HUES64 (cell line): ENCODE measurements at regions not wholly inside any gene's neighbourhood (a gene's known extent, or its start where the extent isn't known, plus 50 kb on each side); places are given as distances from the start of the nearest gene placed in this dataset.
"Not testable (repeated sequence)": the region's sequence is repeated elsewhere in the genome, so short reads cannot be mapped to it uniquely, and the experiment has no call there.

Source experiments
- H3K27ac ChIP-seq: 2 replicates; pipeline ENCODE4 v1.7.0; 2013; ENCODE audit warnings: low read depth, low read length, inconsistent platforms
- H3K27me3 ChIP-seq: 2 replicates; pipeline ENCODE4 v1.6.1; 2013; ENCODE audit warnings: mild to moderate bottlenecking, low read length; ENCODE audit not compliant: insufficient read depth
- H3K36me3 ChIP-seq: 2 replicates; pipeline ENCODE4 v1.6.1; 2013; ENCODE audit warnings: mild to moderate bottlenecking, low read length; ENCODE audit not compliant: insufficient read depth
- H3K4me1 ChIP-seq: 2 replicates; pipeline ENCODE4 v1.6.1; 2013; ENCODE audit warnings: mild to moderate bottlenecking, low read length, moderate library complexity; ENCODE audit not compliant: insufficient read depth
- H3K4me3 ChIP-seq: 2 replicates; pipeline ENCODE4 v1.5.1; 2013; ENCODE audit warnings: mild to moderate bottlenecking, low read length, moderate library complexity
- H3K9ac ChIP-seq: 2 replicates; pipeline ENCODE4 v1.6.1; 2013; ENCODE audit warnings: mild to moderate bottlenecking, low read depth, low read length
- H3K9me3 ChIP-seq: 2 replicates; pipeline ENCODE4 v1.6.1; 2013; ENCODE audit warnings: low read depth, low read length; ENCODE audit not compliant: insufficient read depth
- WGBS: fragments of 150-250, 120-280 bp; methylation state at CpG from one replicate; pipeline ENCODE4 v1.1.7; 2013; ENCODE audit warnings: missing lambda C conversion rate; 5-methylcytosine and 5-hydroxymethylcytosine counted together

DNA sequence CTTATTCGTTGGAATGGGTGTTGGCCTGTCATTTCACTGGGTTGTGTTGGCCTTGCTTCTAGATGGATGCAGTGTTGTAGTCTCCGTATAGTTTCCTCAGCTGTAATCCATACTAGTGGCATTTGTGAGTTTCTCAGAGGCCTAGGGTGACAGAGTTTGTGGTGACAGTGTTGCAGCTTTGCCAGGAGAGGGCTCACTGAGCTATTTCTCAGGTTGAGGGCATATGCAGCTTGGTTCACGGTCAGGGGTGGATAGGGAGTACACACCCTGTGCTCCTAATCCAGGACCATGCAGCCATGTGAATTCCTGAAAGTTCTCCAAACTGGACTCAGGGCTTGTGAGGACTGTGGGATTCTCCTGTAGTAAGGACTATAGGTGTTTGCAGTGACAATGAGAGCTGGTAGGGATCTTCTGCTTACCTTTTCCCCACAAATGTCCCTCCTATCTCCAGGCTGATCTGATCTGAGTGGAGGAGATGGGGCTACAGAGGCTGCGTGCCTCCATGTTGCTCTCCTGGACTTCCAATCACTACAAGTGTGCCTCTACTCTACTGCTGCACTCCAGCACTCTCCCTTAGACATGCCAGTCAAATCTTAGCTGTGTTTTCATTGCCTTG lies 229.0 kb downstream of the STK31 start:
- Histone ChIP-seq H3K27me3 (no peaks in the 10 kb centered on the region), H3K36me3 (no peaks in the 10 kb centered on the region), H3K4me3 (no peak overlapping the region), H3K9me3 (0 out of 2 replicates have a peak, but pooled peaks cover 1% of the 10 kb centered on the region), H3K9ac (no peak overlapping the region), H3K4me1 (no peaks in the 10 kb centered on the region), H3K27ac (no peak overlapping the region)
- 51% methylated on average over 4 of the region's 4 CpGs for WGBS

- H3K27me3 ChIP-seq, H3K4me3 ChIP-seq, H3K4me1 ChIP-seq, H3K27ac ChIP-seq, H3K9ac ChIP-seq, H3K9me3 ChIP-seq, H3K36me3 ChIP-seq: not testable (repeated sequence)
- WGBS = 94% methylated on average over 2 of the region's 2 CpGs
These were observed 229.7 kb downstream of the STK31 start for GRCh38 chr7:23939747-23940146.

DNA sequence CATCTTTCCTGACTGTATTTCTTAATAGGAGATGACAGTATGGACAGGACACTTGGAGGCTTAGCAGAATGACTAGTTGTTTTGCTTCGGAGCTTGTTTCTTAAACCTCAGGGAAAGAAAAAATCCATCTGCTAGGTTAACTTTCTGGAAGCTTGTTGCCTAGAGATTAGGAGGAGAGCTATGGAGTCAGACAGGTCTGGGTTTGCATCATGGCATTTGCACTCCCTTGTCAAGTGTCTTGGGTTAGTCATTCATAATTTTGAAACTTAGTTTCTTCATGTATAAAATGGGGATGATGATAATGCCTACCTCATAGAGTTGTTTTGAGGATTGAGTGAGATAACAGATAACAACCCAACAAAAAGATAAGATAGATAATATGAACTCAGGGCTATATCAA lies 231.5 kb downstream of the STK31 start:
- Histone ChIP-seq H3K4me1 (no peaks in the 10 kb centered on the region), H3K36me3 (no peaks in the 10 kb centered on the region), H3K27me3 (no peaks in the 10 kb centered on the region), H3K4me3 (no peak overlapping the region), H3K9ac (no peak overlapping the region), H3K27ac (no peak overlapping the region), H3K9me3 (peaks cover 17% of the 10 kb centered on the region)
- 100% methylated on average over 1 of the region's 1 CpG for WGBS

DNA sequence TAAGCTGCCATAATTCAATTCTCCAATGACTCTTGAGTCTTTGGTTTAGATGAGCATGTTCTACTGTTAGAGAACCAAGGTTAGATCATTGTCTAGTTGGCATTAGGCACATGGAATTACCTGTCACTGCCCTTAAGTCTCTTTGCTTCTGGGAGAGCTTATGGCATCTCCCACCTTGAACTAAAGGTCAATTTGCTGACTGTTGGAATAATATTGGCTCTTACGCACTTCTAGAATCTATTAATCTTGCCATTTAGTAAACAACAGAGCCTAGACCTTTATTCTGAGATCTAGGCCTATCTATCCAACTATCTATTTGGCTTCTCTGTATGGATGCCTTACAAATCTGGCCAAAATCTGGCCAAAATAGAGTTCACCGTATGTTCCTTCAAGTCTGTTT lies 232.0 kb downstream of the STK31 start:
- Histone ChIP-seq H3K4me3 (no peak overlapping the region), H3K27ac (no peak overlapping the region)
- WGBS = 99% methylated on average over 2 of the region's 2 CpGs

DNA sequence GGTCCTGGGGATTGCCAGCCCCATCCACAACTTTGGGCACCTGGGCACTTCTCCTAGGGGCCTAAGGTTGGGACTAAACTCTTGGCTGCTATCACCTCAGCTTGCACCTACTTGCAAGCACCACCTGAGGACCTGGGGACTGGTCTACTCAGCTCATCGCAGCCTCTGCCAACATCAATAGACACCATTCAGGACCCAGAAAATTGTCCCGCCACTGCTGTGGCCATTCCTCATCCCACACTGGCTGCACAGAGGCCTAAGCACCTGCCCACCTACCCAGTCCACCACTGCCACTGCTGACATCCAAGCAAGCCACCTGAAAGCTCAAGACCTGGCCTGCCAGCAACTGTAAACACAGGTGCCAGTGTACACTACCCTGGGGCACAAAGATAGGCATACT lies 234.1 kb downstream of the STK31 start:
- no peaks in the 10 kb centered on the region for H3K27me3 ChIP-seq
- H3K27ac ChIP-seq = no peak overlapping the region
- no peaks in the 10 kb centered on the region for H3K4me1 ChIP-seq
- 100% methylated on average over 2 of the region's 2 CpGs for WGBS
- no peaks in the 10 kb centered on the region for H3K36me3 ChIP-seq
- H3K9me3 ChIP-seq = peaks cover 23% of the 10 kb centered on the region
- no peak overlapping the region for H3K9ac ChIP-seq
- H3K4me3 ChIP-seq = no peak overlapping the region

More for the DNA sequence above, 232.0 kb downstream of the STK31 start:
- no peak overlapping the region for H3K9ac ChIP-seq
- H3K27me3 ChIP-seq = no peaks in the 10 kb centered on the region
- H3K9me3 ChIP-seq = peaks cover 22% of the 10 kb centered on the region
- H3K4me1 ChIP-seq = no peaks in the 10 kb centered on the region
- H3K36me3 ChIP-seq = no peaks in the 10 kb centered on the region

DNA sequence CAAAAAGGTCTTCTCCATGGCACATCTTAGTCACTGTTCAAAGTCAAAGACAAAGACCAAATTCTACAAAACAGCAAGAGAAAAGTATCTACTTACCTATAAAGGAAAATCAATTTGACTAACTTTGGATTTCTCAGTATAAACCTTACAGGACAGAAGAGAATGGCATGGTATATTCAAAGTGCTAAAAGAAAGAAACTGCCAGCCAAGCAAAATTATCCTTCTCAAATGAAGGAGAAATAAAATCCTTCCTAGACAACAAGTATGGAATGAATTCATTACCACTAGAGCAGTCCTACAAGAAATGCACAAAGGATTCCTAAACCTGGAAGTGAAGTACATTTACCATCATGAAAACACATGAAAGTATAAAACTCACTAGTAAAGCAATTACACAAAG lies 235.5 kb downstream of the STK31 start:
- no peaks in the 10 kb centered on the region for H3K4me1 ChIP-seq

DNA sequence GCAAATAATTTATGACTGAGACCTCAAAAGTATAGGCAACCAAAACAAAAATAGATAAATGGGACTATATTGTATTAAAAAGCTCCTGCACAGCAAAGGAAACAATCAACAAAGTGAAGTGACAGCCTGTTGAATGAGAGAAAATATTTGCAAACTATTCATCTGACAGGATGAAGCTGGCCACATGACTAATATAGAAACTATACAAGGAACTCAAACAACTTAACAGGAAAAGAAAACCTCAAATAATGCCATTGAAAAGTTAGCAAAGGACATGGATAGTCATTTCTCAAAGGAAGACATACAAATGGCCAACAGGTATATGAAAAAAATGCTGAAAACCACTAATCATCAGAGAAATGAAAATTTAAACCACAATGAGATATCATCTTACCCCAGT lies 245.1 kb downstream of the STK31 start:
- Histone ChIP-seq H3K27ac (no peak overlapping the region), H3K36me3 (no peaks in the 10 kb centered on the region), H3K9ac (no peak overlapping the region), H3K4me3 (no peak overlapping the region), H3K4me1 (peaks cover 10% of the 10 kb centered on the region; the same call in 1 of the 2 replicates), H3K27me3 (no peaks in the 10 kb centered on the region), H3K9me3 (no peaks in the 10 kb centered on the region)

More for the DNA sequence above, 235.5 kb downstream of the STK31 start:
- H3K9me3 ChIP-seq = peaks cover 23% of the 10 kb centered on the region
- no peaks in the 10 kb centered on the region for H3K27me3 ChIP-seq
- H3K36me3 ChIP-seq = no peaks in the 10 kb centered on the region
- no peak overlapping the region for H3K4me3 ChIP-seq
- no peak overlapping the region for H3K27ac ChIP-seq
- H3K9ac ChIP-seq = no peak overlapping the region

GRCh38 chr7:23955600-23956149 lies 245.7 kb downstream of the STK31 start:
- Histone ChIP-seq H3K4me3 (no peak overlapping the region), H3K27me3 (no peaks in the 10 kb centered on the region), H3K4me1 (peaks cover 10% of the 10 kb centered on the region; the same call in 1 of the 2 replicates), H3K36me3 (no peaks in the 10 kb centered on the region), H3K9ac (no peak overlapping the region), H3K9me3 (no peaks in the 10 kb centered on the region), H3K27ac (no peak overlapping the region)
- WGBS = 85% methylated on average over 4 of the region's 4 CpGs

- H3K9me3 ChIP-seq = no peaks in the 10 kb centered on the region
- H3K27me3 ChIP-seq = no peaks in the 10 kb centered on the region
- H3K27ac ChIP-seq = no peak overlapping the region
- no peak overlapping the region for H3K4me3 ChIP-seq
- no peak overlapping the region for H3K9ac ChIP-seq
- peaks cover 10% of the 10 kb centered on the region; the same call in 1 of the 2 replicates for H3K4me1 ChIP-seq
- WGBS = 72% methylated on average over 10 of the region's 10 CpGs
- H3K36me3 ChIP-seq = no peaks in the 10 kb centered on the region
These were observed 247.0 kb downstream of the STK31 start for GRCh38 chr7:23956772-23957576.

DNA sequence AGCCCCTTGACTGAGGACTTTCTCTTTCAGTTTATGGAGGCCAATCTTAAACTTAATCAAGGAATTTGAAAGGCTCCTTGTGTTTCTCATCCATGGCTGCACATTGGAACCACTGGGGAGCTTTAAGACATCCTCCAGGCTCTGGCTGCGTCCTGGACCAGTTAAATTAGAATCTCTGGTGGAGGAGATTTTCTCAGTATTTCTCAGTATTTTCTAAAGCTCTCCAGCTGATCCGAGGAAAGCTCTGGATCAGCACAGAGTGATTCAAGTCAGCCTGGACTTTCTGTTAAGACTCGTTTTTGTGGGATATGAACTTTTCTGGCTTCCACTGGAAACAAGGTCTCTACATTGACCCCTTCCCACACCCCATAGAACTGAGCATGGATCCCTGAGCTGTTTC lies 249.8 kb downstream of the STK31 start:
- WGBS = 92% methylated on average over 3 of the region's 3 CpGs
- no peak overlapping the region for H3K27ac ChIP-seq
- H3K27me3 ChIP-seq = no peaks in the 10 kb centered on the region
- no peak overlapping the region for H3K4me3 ChIP-seq
- no peaks in the 10 kb centered on the region for H3K36me3 ChIP-seq
- no peak overlapping the region for H3K9ac ChIP-seq
- peaks cover 10% of the 10 kb centered on the region; the same call in 1 of the 2 replicates for H3K4me1 ChIP-seq
- H3K9me3 ChIP-seq = no peaks in the 10 kb centered on the region

GRCh38 chr7:23960361-23960760 lies 250.3 kb downstream of the STK31 start:
- no peak overlapping the region for H3K4me3 ChIP-seq
- no peaks in the 10 kb centered on the region for H3K36me3 ChIP-seq
- no peaks in the 10 kb centered on the region for H3K27me3 ChIP-seq
- no peak overlapping the region for H3K27ac ChIP-seq
- H3K4me1 ChIP-seq = peaks cover 10% of the 10 kb centered on the region; the same call in 1 of the 2 replicates
- no peak overlapping the region for H3K9ac ChIP-seq
- WGBS = 81% methylated on average over 2 of the region's 2 CpGs
- H3K9me3 ChIP-seq = no peaks in the 10 kb centered on the region
